HUDEP-2 (cell line): ENCODE measurements at regions not wholly inside any gene's neighbourhood (a gene's known extent, or its start where the extent isn't known, plus 50 kb on each side); places are given as distances from the start of the nearest gene placed in this dataset.

Source experiments
- DNase-seq, 76 experiments: peaks; one replicate each; lab custom pipeline; 2025; ENCODE audit not compliant: unreplicated experiment in 76 of 76; lab: John Stamatoyannopoulos, UW

DNA sequence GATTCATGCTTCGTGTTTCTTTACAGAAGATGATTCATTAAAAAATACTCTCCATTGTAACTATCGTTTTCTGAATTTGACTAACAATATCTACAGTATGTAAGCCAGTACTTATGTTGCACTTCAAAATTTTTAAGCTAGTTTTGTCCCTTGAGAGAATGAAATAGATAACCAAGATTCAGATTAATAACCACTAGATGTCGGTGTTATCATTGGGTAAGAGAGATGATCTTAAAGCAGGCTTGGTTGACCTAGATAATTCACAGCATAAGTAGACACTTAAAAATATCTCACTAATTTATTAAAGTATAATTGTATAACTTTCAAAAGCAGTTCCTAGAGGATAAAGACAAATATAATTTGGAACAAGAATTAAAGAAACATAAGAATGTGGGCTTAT lies 430.9 kb downstream of the C4orf33 start:
- peak in 1 of 76 experiments; percentile 1 for DNase-seq

- no peak for DNase-seq
Observed at GRCh38 chr4:129531253-129531652, 435.3 kb downstream of the C4orf33 start.

- DNase-seq, result no peak
Observed at GRCh38 chr4:129532573-129532972, 436.6 kb downstream of the C4orf33 start.

GRCh38 chr4:129543299-129543698 lies 447.3 kb downstream of the C4orf33 start:
- DNase-seq, result no peak

GRCh38 chr4:129545599-129546278 lies 449.8 kb downstream of the C4orf33 start:
- no peak for DNase-seq

GRCh38 chr4:129546531-129546930 lies 450.6 kb downstream of the C4orf33 start:
- DNase-seq, result no peak

DNA sequence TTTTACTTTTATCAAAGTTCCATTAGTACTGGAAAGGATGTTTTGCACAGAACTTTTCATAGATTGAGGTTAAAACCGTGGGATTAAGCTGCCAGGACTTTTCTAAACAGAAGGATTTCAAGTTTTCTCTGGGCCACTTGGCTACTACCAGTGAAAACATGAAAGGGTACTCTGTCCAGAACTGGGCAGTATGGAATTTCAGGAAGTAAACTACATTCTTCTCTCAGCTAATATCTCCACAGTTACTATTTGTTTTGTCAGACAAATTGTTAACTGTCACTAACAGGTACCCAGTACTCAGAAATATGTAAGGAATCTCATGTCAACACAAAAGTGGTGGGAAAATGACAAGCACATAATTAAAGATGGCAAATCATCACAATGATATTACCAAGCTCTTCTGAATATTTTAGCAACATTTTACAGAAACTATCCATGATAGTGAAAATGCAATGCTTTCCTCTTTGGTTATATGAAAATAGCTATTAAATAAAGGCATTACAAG lies 454.4 kb downstream of the C4orf33 start:
- no peak for DNase-seq

- no peak for DNase-seq
Observed at GRCh38 chr4:129561280-129561679, 465.3 kb downstream of the C4orf33 start.

DNA sequence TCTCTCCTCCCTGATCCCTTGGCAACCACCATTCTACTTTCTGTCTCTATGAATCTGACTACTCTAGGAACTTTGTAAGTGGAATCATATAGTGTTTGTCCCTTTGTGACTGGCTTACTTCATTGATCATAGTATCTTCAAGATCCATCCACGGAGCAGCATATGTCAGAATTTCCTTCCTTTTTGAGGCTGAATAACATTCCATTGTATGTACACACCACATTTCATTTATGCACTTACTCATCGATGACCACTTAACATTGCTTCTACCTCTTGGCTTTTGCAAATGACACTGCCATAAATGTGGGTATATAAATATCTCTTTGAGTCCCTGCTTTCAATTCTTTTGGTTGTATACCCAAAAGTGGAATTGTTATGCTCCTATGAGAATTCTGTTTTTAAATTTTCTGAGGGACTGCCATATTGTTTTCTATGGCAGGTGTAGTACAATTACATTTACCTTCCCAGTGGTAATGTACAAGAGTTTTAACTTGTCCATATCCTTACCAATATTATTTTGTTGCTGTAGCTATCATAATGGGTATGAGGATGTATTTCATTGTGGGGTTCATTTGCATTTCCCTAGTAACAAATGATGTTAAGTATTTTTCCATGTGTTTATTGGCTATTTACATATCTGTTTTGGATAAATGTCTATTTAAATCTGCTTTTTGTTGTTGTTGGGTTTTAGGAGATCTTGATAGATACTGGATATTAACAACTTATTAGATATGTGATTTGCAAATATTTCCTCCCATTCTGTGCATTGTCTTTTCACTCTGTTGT lies 466.1 kb downstream of the C4orf33 start:
- no peak for DNase-seq

GRCh38 chr4:129565214-129565613 lies 469.3 kb downstream of the C4orf33 start:
- DNase-seq, result no peak

DNA sequence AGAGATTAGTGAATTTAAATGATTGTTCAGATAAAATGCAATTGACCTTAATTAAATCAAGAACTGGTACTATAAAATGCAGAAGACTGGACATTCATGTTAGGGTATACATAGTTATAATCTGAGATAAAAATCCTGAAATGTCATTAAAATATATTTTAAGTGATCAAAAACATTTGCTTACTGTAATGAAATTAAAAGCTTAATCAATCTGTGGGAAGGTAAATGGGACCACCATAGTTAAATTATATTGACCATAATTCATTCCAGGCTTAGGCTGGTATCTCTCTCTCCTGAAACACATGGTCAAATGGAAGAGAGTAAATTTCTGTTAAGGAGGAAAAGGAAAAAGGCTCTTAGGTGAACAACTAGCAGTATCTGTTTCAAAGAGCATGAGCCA lies 474.4 kb downstream of the C4orf33 start:
- DNase-seq, result no peak

- no peak for DNase-seq
Observed at GRCh38 chr4:129578336-129578735, 482.4 kb downstream of the C4orf33 start.

- DNase-seq, result no peak
Observed at GRCh38 chr4:129581305-129581704, 485.4 kb downstream of the C4orf33 start.

DNA sequence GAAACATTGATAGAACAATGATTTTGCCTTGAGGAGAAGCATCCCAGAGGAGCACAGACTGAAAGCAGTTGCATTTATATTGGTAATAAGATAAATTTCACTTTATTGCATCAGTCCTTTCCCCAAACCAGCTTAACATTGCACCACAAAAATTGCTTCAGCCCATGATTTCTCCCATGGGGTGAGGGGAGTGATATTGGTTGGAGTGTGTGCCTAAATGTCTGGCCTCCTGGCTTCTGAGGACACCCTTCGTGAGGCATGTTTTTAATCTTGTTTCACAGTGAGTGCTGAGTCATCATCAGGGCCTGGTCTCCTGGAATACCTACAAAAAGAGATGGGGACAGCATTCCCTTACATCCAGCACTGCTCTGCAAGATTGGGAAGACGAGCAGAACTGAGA lies 487.9 kb downstream of the C4orf33 start:
- no peak for DNase-seq

GRCh38 chr4:129598582-129598981 lies 502.6 kb downstream of the C4orf33 start:
- no peak for DNase-seq

DNA sequence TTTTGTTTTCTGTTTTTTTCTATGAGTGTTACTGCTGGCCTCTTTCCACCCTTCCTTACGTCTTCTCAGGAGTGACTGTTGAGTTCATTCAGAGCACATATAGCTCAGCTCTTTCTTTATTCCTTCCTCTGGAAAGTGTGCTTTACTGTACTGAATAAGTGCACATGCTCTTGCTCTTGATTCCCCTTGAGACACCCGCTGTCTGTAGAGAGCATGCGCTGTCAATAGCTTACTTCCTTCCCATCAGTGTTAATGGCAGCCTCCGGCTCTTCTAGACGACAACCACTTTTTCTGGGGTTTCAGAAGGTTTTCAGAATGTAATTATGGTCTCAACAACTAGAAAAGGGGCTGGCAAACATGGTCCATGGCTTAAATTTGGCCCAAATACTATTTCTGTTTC lies 504.9 kb downstream of the C4orf33 start:
- no peak for DNase-seq

- DNase-seq, result no peak
Observed at GRCh38 chr4:129602447-129602846, 506.5 kb downstream of the C4orf33 start.

GRCh38 chr4:129603241-129603931 lies 507.4 kb downstream of the C4orf33 start:
- DNase-seq, result no peak

DNA sequence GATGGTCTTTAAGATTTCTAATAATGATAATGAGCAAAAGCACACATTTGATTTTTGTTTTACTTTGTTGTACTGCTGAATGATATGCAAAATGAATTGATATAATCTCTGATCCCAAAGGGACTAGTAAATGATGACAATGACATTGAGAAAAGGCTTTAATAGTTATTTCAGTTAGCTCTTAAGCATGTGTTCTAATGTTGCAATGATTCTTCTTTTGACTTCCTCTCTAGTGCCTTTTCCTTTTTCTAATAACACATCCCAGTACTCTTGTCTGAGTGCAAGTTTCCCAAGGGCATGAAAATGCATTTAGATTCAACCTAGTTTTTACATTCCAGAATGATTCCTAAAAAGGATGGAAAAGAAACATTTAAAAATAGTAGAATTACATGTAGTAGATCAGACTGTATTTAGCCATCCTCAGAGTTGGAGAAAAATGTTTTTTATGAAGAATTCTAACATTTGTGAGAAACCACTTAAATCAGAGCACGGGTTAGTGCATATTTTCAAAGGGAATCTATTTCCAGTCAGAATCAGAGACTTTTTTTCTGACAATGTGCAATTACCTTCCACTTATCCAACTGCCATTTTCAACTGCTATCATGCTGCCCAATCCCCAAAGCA lies 508.8 kb downstream of the C4orf33 start:
- DNase-seq, result no peak

- DNase-seq, result no peak
Observed at GRCh38 chr4:129614611-129615010, 518.7 kb downstream of the C4orf33 start.

GRCh38 chr4:129622566-129622965 lies 526.6 kb downstream of the C4orf33 start:
- DNase-seq, result no peak
